HFFc6 (cell line): ENCODE measurements at regions not wholly inside any gene's neighbourhood (a gene's known extent, or its start where the extent isn't known, plus 50 kb on each side); places are given as distances from the start of the nearest gene placed in this dataset.
"Not testable (repeated sequence)": the region's sequence is repeated elsewhere in the genome, so short reads cannot be mapped to it uniquely, and the experiment has no call there.

Experiments used
- DNase-seq: peaks from one replicate; pipeline ENCODE4 v3.0.0-alpha.2; 2018
- H3K27ac Mint-ChIP-seq: 2 replicates; pipeline ENCODE4 v1.8.0; 2020; ENCODE audit warnings: mild to moderate bottlenecking, mixed read lengths
- H3K27me3 Mint-ChIP-seq: 2 replicates; pipeline ENCODE4 v1.8.0; 2021; ENCODE audit warnings: mild to moderate bottlenecking, moderate library complexity, mixed read lengths; ENCODE audit not compliant: insufficient read depth
- H3K36me3 Mint-ChIP-seq: 2 replicates; pipeline ENCODE4 v1.8.0; 2021; ENCODE audit warnings: low read depth, mixed read lengths
- H3K4me1 Mint-ChIP-seq: 2 replicates; pipeline ENCODE4 v1.8.0; 2020; ENCODE audit warnings: low read depth, mixed read lengths
- H3K4me3 Mint-ChIP-seq: 2 replicates; pipeline ENCODE4 v1.8.0; 2020; ENCODE audit warnings: mild to moderate bottlenecking, moderate library complexity, mixed read lengths
- H3K9me3 Mint-ChIP-seq: 2 replicates; pipeline ENCODE4 v1.8.0; 2020; ENCODE audit warnings: mild to moderate bottlenecking, mixed read lengths
- CTCF ChIP-seq: fragments of 200-600 bp; sonication (generic); IDR thresholded peaks from 2 replicates; pipeline ENCODE4 v1.5.0; 2021; ENCODE audit warnings: antibody characterized with exemption, mild to moderate bottlenecking

- no peak for DNase-seq
- Mint-ChIP-seq H3K4me1 (no peaks in the 10 kb centered on the region), H3K27ac (no peak overlapping the region), H3K27me3 (peaks cover 31% of the 10 kb centered on the region), H3K9me3 (peaks cover 3% of the 10 kb centered on the region; the same call in 1 of the 2 replicates), H3K4me3 (no peak overlapping the region), H3K36me3 (no peaks in the 10 kb centered on the region)
- TF ChIP-seq CTCF: no peak
These were observed 113.8 kb upstream of the DNAH14 start for GRCh38 chr1:224815647-224816046.

DNA sequence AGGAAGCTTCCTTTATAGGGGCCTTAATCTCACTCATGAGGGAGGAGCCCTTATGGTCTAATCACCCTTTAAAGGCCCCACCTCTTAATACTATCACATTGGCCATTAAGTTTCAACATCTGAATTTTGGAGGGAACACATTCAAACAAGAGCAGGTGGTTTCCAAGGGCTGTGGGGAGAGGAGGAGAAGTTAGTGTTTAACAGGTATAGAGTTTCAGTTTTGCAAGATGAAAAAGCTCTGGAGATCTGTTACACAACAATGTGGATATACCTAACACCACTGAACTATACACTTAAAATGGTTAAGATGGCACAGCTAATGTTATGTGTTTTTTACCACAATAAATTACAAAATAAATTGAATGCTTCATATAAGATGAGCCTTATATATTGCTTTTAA is 113.4 kb upstream of the DNAH14 start:
- no peaks in the 10 kb centered on the region for H3K4me1 Mint-ChIP-seq
- no peak overlapping the region for H3K4me3 Mint-ChIP-seq
- TF ChIP-seq CTCF: no peak
- peaks cover 1% of the 10 kb centered on the region for H3K9me3 Mint-ChIP-seq
- peaks cover under 1% of the 10 kb centered on the region; the same call in 1 of the 2 replicates for H3K36me3 Mint-ChIP-seq
- DNase-seq: no peak
- H3K27ac Mint-ChIP-seq: no peak overlapping the region
- H3K27me3 Mint-ChIP-seq: peaks cover 34% of the 10 kb centered on the region

DNA sequence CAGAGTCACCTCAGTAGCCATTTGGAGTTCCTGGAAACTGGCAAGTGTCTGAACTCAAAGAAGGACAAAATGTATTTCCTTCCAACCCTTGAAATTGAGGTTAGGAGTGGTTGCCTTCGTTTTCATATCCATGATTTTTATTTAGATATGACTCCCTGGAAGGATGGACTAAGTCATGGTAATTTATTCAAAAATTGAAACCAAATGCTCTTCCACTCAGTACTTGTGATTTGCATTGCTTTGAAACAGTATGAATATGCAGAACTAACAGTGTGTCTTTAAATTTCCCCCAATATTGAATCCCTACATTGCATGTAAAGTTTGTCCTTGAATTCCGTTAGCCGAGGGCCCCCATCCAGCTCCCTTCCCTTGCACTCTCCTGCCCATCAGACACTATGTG is 112.1 kb upstream of the DNAH14 start:
- no peak overlapping the region for H3K4me3 Mint-ChIP-seq
- no peak overlapping the region for H3K27ac Mint-ChIP-seq
- DNase-seq: no peak
- H3K9me3 Mint-ChIP-seq: peaks cover 8% of the 10 kb centered on the region
- H3K36me3 Mint-ChIP-seq: peaks cover 14% of the 10 kb centered on the region
- TF ChIP-seq CTCF: no peak
- no peaks in the 10 kb centered on the region for H3K4me1 Mint-ChIP-seq
- peaks cover 38% of the 10 kb centered on the region for H3K27me3 Mint-ChIP-seq

DNA sequence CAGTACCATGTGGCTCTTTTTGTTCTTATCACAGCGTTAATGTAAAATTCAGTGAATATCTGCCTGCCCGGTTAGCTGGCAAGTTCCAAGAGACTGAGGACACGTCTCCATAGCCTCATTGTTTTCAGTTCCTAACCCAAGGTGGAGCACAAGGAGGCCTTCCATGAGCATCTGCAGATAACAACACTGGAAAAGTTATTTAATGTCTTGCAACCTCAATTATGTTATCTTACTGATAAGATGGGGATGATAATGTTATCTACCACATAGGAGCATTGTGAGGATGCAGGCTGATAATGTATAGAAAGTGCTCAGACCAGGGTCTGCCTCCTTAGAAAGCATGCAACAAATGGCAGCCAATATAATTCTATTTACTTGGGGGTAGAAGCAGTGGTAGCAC is 109.6 kb upstream of the DNAH14 start:
- no peaks in the 10 kb centered on the region for H3K4me1 Mint-ChIP-seq

DNA sequence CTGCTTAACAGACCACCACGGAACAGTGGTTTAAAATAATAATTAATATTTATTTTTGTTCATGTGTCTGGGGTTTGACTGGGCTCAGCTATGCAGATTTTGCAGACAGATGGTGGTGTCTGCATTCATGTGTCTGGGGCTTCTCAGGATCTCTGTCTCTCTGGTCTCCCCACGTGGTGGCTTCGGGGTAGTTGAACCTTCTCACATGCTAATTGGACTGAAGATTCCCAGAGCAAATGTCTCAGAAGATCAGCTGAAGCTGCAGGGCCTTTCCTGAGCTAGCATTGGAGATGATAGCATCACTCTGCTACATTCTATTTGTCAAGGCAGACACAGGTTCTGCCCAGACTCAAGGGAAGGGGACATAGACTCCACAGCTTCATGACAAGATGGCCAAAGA is 109.1 kb upstream of the DNAH14 start:
- Mint-ChIP-seq H3K27me3 (peaks cover 33% of the 10 kb centered on the region), H3K36me3 (peaks cover 15% of the 10 kb centered on the region), H3K4me1 (no peaks in the 10 kb centered on the region), H3K4me3 (no peak overlapping the region), H3K27ac (no peak overlapping the region), H3K9me3 (peaks cover 8% of the 10 kb centered on the region)
- TF ChIP-seq CTCF: no peak
- DNase-seq: no peak

More for the DNA sequence above, 109.6 kb upstream of the DNAH14 start:
- no peak overlapping the region for H3K27ac Mint-ChIP-seq
- no peak for TF ChIP-seq CTCF
- H3K9me3 Mint-ChIP-seq: peaks cover 8% of the 10 kb centered on the region
- H3K36me3 Mint-ChIP-seq: peaks cover 15% of the 10 kb centered on the region
- no peak for DNase-seq
- H3K4me3 Mint-ChIP-seq: no peak overlapping the region
- peaks cover 33% of the 10 kb centered on the region for H3K27me3 Mint-ChIP-seq

- not testable (repeated sequence) for H3K27ac Mint-ChIP-seq, H3K4me3 Mint-ChIP-seq, DNase-seq, H3K4me1 Mint-ChIP-seq, H3K9me3 Mint-ChIP-seq
- Mint-ChIP-seq H3K27me3 (peaks cover 31% of the 10 kb centered on the region), H3K36me3 (peaks cover 15% of the 10 kb centered on the region)
These were observed 107.7 kb upstream of the DNAH14 start for GRCh38 chr1:224821751-224822150.
